ENCODE measurements at regions not wholly inside any gene's neighbourhood (a gene's known extent, or its start where the extent isn't known, plus 50 kb on each side); places are given as distances from the start of the nearest gene placed in this dataset.

- peak overlapping the region; percentile 31 for H3K27ac Mint-ChIP-seq
- H3K9me3 Mint-ChIP-seq, result peaks cover 13% of the 10 kb centered on the region
- TF ChIP-seq CTCF (IDR thresholded peaks at IDR 0.05), result no peak
- ChIA-PET POLR2A (interaction anchor here (1.4 to 1.8 kb wide), 3 partner anchors 8 to 57 kb away, joined by 4 to 12 read pairs (median 6); no protein-coding TSS in a partner anchor), CTCF (interaction anchor here (0.7 to 2.2 kb wide), 10 partner anchors 9 to 154 kb away, joined by 3 to 17 read pairs (median 4); no protein-coding TSS in a partner anchor)
- H3K4me3 Mint-ChIP-seq, result no peak overlapping the region
- H3K36me3 Mint-ChIP-seq (ENCODE audit: low read depth), result peaks cover 12% of the 10 kb centered on the region
- no peak for DNase-seq
- peaks cover 32% of the 10 kb centered on the region for H3K4me1 Mint-ChIP-seq (ENCODE audit: low read depth)
- no peak for ATAC-seq
- peaks cover 1% of the 10 kb centered on the region for H3K27me3 Mint-ChIP-seq
- intact Hi-C loops (cut with micrococcal nuclease), result no loop called here
These were observed 271.6 kb downstream of the AUH start for GRCh38 chr9:91090130-91090410.

- no peak for DNase-seq
- POLR2A ChIA-PET, result no interaction called here
- intact Hi-C loops (cut with micrococcal nuclease), result no loop called here
- TF ChIP-seq CTCF (IDR thresholded peaks at IDR 0.05), result no peak
- no peak for ATAC-seq
- H3K4me1 Mint-ChIP-seq (ENCODE audit: low read depth), result peaks cover 17% of the 10 kb centered on the region
- CTCF ChIA-PET, result no interaction called here
- H3K27ac Mint-ChIP-seq, result no peak overlapping the region
- H3K36me3 Mint-ChIP-seq (ENCODE audit: low read depth), result peaks cover 16% of the 10 kb centered on the region
- H3K9me3 Mint-ChIP-seq, result peaks cover 13% of the 10 kb centered on the region
- no peak overlapping the region for H3K4me3 Mint-ChIP-seq
- H3K27me3 Mint-ChIP-seq, result peaks cover 1% of the 10 kb centered on the region
These were observed 269.5 kb downstream of the AUH start for GRCh38 chr9:91092214-91092613.

GRCh38 chr9:91094324-91095088 is 267.2 kb downstream of the AUH start:
- ChIA-PET CTCF (interaction anchor here (1.1 kb wide), 1 partner anchor 27 kb away, joined by 3 read pairs; no protein-coding TSS in a partner anchor), POLR2A (interaction anchor here (0.9 kb wide), 2 partner anchors 23 to 326 kb away, joined by 3 read pairs; no protein-coding TSS in a partner anchor)
- peaks cover 13% of the 10 kb centered on the region for H3K9me3 Mint-ChIP-seq
- H3K27me3 Mint-ChIP-seq, result no peaks in the 10 kb centered on the region
- H3K4me1 Mint-ChIP-seq (ENCODE audit: low read depth), result peaks cover 28% of the 10 kb centered on the region
- TF ChIP-seq CTCF (IDR thresholded peaks at IDR 0.05), result no peak
- intact Hi-C loops (cut with micrococcal nuclease), result no loop called here
- DNase-seq (no peak), ATAC-seq (peak; percentile 12)
- H3K27ac Mint-ChIP-seq, result peak overlapping the region; percentile 34
- peaks cover 16% of the 10 kb centered on the region for H3K36me3 Mint-ChIP-seq (ENCODE audit: low read depth)
- no peak overlapping the region for H3K4me3 Mint-ChIP-seq

GRCh38 chr9:91098203-91098850 is 263.4 kb downstream of the AUH start:
- H3K4me3 Mint-ChIP-seq, result no peak overlapping the region
- ATAC-seq (no peak), DNase-seq (no peak)
- TF ChIP-seq CTCF (IDR thresholded peaks at IDR 0.05), result no peak
- peaks cover 17% of the 10 kb centered on the region for H3K36me3 Mint-ChIP-seq (ENCODE audit: low read depth)
- H3K27ac Mint-ChIP-seq, result peak overlapping the region; percentile 4
- POLR2A ChIA-PET, result interaction anchor here (1.1 to 5.9 kb wide), 4 partner anchors 9 to 52 kb away, joined by 4 to 64 read pairs (median 9); no protein-coding TSS in a partner anchor
- H3K4me1 Mint-ChIP-seq (ENCODE audit: low read depth), result peaks cover 58% of the 10 kb centered on the region
- intact Hi-C loops (cut with micrococcal nuclease), result no loop called here
- no peaks in the 10 kb centered on the region for H3K27me3 Mint-ChIP-seq
- CTCF ChIA-PET, result interaction anchor here (0.7 to 2.8 kb wide), 4 partner anchors 9 to 296 kb away, joined by 3 to 17 read pairs (median 5); no protein-coding TSS in a partner anchor
- H3K9me3 Mint-ChIP-seq, result peaks cover 13% of the 10 kb centered on the region

- intact Hi-C loops (cut with micrococcal nuclease), result no loop called here
- Mint-ChIP-seq H3K27me3 (no peaks in the 10 kb centered on the region), H3K9me3 (peaks cover 6% of the 10 kb centered on the region), H3K4me1 (ENCODE audit: low read depth) (peaks cover 65% of the 10 kb centered on the region), H3K4me3 (peak overlapping the region; percentile 79), H3K36me3 (ENCODE audit: low read depth) (peaks cover 10% of the 10 kb centered on the region), H3K27ac (peak overlapping the region; percentile 95)
- ChIA-PET CTCF (interaction anchor here (0.7 to 3.0 kb wide), 15 partner anchors 10 to 294 kb away, joined by 3 to 22 read pairs (median 4); no protein-coding TSS in a partner anchor), POLR2A (interaction anchor here (0.7 to 5.9 kb wide), 15 partner anchors 10 to 325 kb away, joined by 3 to 64 read pairs (median 5); partner anchors contain the start of gene NFIL3)
- DNase-seq (no peak), ATAC-seq (no peak)
- no peak for TF ChIP-seq CTCF (IDR thresholded peaks at IDR 0.05)
These were observed 262.3 kb downstream of the AUH start for GRCh38 chr9:91099436-91099835.

Measured in activated CD8-positive, alpha-beta T cell treated with anti-CD3 and anti-CD28 coated beads for 36 hours (primary cell).